Glomerular endothelial cell (primary cell): ENCODE measurements at regions not wholly inside any gene's neighbourhood (a gene's known extent, or its start where the extent isn't known, plus 50 kb on each side); places are given as distances from the start of the nearest gene placed in this dataset.
"Not testable (repeated sequence)": the region's sequence is repeated elsewhere in the genome, so short reads cannot be mapped to it uniquely, and the experiment has no call there.

Source experiments
- DNase-seq: peaks from one replicate; pipeline ENCODE4 v3.0.0-alpha.2; 2011; ENCODE audit warnings: low read depth, low spot score; ENCODE audit errors: extremely low read depth

GRCh38 chr1:190949939-190950338 lies 472.3 kb upstream of the BRINP3 start:
- no peak for DNase-seq

GRCh38 chr1:190957565-190957964 lies 479.9 kb upstream of the BRINP3 start:
- no peak for DNase-seq

DNA sequence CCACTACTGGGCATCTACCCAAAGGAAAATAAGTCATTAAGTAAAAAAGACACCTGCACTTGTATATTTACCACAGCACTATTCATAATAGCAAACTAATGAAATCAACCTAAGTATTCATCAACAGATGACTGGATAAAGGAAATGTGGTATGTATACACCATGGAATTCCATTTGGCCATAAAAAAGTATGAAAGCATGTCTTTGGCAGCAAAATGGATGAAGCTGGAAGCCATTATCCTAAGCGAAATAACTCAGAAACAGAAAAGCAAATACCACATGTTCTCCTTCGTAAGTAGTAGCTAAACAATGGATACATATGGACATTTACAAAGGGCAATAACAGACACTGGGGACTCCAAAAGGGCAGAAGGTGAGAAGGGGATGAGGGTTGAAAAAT lies 485.7 kb upstream of the BRINP3 start:
- DNase-seq, result no peak

DNA sequence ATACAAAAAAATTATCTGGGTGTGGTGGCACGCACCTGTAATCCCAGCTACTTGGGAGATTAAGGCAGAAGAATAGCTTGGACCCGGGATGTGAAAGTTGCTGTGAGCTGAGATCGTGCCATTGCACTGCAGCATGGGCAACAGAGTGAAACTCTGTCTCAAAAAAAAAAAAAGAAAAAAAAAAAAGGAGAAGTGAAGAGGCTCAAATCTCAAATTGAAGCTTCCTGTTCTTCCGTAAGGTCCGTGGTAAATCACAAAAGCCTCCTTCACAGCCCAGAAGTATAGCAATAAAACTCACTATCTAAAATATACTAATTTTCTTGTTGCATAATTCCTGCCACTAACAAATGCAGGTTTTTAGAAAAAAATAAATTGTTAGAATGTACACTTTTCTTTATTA lies 498.2 kb upstream of the BRINP3 start:
- no peak for DNase-seq

DNA sequence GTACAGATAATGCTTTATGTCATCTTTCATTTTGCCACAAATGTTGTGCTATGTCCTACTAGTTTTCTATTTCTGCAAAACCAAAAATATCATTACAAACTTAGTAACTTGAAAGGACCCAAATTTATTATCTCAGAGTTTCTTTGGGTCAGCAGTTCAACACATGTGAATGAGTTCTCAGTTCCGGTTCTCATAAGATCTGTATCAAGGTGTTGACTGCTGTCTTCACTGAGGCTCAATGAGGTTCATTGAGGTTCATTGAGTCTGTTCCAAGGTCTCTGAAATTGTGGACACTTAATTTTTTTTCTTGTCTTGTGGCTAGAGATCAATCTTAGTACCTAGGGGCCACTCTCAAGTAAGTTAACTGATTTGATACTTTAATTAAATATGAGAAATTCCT lies 525.1 kb upstream of the BRINP3 start:
- no peak for DNase-seq

DNA sequence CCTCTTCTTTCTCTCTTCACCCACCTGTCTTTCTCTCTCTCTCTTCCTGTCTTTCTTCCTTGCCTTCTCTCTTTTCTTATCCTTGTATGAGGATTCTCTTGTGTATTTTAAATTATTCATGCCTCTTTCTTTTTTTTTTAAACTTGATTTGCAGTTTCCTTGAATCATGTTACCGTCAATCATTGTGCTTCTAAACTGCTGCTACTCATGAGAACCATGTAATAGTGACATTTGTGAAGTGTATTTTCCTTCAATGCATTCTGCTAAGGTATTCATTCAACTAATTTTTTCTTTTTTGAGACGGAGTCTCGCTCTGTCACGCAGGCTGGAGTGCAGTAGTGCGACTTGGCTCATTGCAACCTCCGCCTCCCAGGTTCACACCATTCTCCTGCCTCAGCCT lies 539.1 kb upstream of the BRINP3 start:
- DNase-seq, result no peak

- DNase-seq, result peak; percentile 74
Observed at GRCh38 chr1:191022856-191023255, 545.2 kb upstream of the BRINP3 start.

DNA sequence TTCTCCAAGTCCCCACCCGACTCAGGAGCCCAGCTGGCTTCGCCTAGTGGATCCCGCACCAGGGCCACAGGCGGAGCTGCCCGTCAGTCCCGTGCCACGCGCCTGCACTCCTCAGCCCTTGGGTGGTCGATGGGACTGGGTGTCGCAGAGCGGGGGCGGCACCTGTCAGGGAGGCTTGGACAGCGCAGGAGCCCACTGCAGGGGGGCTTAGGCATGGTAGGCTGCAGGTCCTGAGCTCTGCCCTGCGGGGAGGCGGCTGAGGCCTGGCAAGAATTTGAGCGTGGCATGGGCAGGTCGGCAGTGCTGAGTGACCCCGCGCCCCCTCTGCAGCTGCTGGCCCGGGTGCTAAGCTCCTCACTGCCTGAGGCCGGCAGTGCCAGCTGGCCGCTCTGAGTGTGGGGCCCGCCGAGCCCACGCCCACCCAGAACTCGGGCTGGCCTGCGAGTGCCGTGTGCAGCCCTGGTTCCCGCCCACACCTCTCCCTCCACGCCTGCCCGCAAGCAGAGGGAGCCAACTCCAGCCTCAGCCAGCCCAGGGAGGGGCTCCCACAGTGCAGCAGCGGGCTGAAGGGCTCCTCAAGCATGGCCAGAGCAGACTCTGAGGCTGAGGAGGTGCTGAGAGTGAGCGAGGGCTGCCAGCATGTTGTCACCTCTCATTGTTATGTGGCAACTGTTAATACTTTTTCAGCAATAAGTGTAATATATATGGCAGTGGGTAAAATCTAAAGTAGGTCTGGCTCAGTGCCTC lies 548.4 kb upstream of the BRINP3 start:
- no peak for DNase-seq

- DNase-seq, result no peak
Observed at GRCh38 chr1:191026828-191027227, 549.2 kb upstream of the BRINP3 start.

DNA sequence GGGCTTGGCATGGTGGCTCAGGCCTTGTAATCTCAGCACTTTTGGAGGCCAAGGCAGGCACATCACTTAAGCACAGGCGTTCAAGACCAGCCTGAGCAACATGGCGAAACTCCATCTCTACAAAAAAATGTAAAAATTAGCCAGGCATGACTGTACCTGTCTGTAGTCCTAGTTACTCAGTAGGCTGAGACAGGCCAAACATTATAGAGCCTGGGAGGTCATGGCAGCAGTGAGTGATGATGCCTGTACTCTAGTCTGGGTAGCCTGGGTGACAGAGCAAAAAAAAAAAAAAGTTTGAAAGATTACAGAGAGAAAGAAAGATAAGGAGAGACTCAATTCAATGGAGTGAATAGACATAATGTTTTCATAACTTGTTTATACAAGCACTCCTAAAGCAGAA lies 556.5 kb upstream of the BRINP3 start:
- no peak for DNase-seq

DNA sequence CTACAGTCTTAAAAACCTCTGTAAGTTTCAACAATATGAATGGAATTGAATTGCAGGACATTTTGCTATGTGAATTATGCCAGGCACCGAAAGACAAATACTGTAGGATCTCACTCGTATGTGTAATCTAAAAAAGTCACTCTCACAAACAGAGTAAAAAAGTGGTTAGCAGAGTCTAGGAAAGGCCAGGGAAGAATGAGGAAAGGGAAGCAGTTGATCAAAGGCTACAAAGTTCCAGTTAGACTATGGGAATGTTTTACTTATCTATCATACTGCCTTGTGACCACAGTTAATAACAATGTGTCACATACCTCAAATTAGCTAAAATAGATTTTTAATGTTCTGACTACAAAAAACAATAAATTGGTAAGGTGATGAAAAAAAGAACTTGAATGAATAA lies 565.4 kb upstream of the BRINP3 start:
- DNase-seq, result no peak

GRCh38 chr1:191049781-191050180 lies 572.1 kb upstream of the BRINP3 start:
- no peak for DNase-seq

- no peak for DNase-seq
Observed at GRCh38 chr1:191052888-191053287, 575.2 kb upstream of the BRINP3 start.

DNA sequence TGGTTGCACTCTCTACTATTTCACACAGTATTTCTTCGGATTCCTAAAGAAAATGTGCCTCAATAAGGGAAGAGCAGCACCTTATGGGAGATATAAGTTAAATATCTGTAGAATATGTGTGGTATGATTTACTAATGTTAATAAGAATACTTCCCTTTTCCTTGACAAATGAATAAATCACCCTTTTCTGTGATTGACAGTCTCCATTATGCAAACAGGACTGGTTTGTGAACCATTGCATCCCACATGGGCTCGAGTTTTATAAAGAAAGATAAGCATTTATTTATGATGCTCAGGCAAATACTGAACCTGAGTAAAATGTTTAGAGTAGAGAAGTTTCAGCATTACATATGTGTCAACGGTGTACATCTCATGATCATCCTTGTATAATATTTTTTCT lies 587.7 kb upstream of the BRINP3 start:
- DNase-seq, result no peak

- no peak for DNase-seq
Observed at GRCh38 chr1:191065771-191066170, 588.1 kb upstream of the BRINP3 start.

- DNase-seq, result no peak
Observed at GRCh38 chr1:191074881-191075280, 597.2 kb upstream of the BRINP3 start.

DNA sequence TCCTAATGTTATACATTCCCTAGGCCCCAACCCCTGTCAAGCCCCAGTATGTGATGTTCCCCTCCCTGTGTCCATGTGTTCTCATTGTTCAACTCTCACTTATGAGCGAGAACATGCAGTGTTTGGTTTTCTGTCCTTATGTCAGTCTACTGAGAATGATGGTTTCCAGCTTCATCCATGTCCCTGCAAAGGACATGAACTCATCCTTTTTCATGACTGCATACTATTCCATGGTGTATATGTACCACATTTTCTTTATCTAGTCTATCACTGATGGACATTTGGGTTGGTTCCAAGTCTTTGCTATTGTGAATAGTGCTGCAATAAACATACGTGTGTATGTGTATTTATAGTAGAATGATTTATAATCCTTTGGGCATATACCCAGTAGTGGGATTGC lies 605.4 kb upstream of the BRINP3 start:
- not testable (repeated sequence) for DNase-seq

GRCh38 chr1:191085121-191085520 lies 607.5 kb upstream of the BRINP3 start:
- no peak for DNase-seq

DNA sequence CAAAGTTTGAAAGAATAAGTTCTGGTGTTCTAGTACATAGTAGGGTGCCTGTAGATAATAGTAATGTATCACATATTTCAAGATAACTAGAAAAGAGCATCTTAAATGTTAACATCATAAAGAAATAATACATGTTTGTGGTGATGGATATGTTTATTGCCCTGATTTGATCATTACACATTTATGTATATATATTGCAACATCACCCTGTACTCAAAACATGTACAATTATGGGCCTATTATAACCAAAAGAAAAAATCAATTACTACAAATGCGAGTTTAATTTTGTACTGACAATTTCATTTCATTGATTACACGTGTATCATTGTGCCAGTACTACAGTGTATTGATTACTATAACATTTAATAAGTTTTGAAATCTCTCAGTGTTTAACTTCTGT lies 609.2 kb upstream of the BRINP3 start:
- DNase-seq, result no peak

DNA sequence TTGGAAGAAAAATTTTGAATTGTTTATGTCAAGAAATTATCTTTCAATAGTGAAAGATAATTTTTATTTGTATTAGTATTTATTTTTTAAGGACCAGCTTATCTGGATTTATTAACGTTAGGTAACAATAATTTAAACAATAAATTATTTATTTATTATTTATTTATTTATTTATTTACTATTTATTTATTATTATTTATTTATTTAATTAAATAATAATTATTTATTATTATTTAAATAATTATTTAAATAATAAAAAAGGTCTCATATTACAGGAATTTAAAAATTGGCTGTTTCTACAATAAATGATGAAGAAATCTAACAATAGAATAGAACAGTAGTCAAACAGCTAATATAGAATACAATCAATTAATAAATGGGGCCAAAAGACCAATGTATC lies 618.7 kb upstream of the BRINP3 start:
- DNase-seq, result no peak

- no peak for DNase-seq
Observed at GRCh38 chr1:191099696-191100095, 622.0 kb upstream of the BRINP3 start.

DNA sequence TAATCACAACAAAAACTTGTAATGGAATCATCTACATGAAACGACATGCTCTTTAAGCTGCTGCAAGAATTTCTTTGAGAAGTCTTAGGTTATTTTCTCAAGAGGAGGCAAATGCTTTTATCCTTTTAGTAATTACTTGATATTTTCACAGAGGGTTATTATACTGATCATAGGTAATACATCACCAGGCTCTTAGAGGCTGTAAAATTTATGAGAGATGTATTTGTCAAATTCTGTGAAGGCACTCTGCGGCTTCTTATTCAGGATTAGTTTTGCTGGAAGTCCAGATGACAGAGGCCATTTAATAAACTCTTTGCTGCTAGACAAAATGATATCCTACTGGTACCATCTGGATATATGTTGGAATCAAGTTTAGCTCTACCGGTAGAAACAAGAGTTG lies 624.3 kb upstream of the BRINP3 start:
- DNase-seq, result no peak

GRCh38 chr1:191125950-191126349 lies 648.3 kb upstream of the BRINP3 start:
- DNase-seq, result no peak
